Left renal pelvis (tissue), 4 donors: ENCODE measurements at regions not wholly inside any gene's neighbourhood (a gene's known extent, or its start where the extent isn't known, plus 50 kb on each side); places are given as distances from the start of the nearest gene placed in this dataset.

Experiments used
- DNase-seq, 4 donors: peaks; one replicate each; pipeline ENCODE4 v3.0.0-alpha.2; 2013; ENCODE audit warnings: low read depth in 4 of 4, low spot score in 3 of 4

DNA sequence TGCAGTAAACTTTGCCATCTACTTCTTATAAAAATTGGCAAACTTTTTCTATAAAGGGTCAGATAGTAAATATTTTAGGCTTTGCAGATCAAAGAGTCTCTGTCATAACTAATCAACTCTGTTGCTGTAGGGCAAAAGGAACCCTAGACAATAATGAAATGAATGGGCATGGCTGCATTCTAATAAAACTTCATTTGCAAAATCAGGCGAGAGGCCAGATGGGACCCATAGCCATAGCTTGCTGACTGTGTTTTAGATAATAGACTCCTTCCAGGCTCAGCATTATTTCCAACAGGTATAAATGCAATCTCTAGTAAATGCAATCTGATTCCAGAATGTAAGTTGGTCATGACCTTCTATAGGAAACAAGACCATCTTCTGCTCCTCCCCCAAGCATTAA lies 490.7 kb downstream of the TOX3 start:
- DNase-seq, result no peak

- no peak for DNase-seq
These were observed 491.6 kb downstream of the TOX3 start for GRCh38 chr16:52055381-52055780.

DNA sequence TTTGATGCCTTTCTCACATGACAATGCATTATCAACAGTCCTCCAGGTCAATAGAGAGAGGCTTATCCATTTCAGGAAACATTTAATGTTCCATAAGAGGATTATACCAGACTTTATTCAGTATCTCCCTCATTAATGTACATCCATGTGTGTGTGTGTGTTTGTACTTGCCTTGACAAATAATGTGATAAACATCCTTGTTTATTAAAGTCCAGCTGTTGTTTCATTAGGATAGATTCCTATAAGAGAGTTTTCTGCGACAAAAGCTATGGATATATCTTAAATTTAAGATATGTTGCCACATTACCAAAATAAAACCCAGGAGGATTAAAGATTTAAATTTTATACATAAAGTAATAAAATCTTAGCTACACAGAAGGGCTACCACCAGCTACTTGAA lies 492.6 kb downstream of the TOX3 start:
- no peak for DNase-seq

DNA sequence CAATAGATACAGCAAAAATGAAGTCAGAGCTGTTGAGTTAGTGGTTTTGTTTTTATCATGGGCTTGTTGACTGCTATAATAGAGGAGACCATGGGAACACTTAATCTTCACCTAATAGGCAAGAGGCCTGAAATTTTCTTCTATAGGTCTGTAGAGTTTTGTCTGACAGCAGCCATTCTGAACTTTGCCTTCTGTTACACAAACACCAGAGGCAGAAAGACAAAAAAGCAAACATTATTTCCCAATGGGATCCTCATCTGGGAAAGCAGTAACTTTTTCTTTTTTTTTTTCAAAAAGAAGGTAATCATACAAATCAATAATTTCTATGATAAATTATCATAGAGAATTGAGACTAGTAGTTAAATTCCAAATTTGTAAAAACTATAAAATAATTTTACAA lies 494.1 kb downstream of the TOX3 start:
- no peak for DNase-seq

DNA sequence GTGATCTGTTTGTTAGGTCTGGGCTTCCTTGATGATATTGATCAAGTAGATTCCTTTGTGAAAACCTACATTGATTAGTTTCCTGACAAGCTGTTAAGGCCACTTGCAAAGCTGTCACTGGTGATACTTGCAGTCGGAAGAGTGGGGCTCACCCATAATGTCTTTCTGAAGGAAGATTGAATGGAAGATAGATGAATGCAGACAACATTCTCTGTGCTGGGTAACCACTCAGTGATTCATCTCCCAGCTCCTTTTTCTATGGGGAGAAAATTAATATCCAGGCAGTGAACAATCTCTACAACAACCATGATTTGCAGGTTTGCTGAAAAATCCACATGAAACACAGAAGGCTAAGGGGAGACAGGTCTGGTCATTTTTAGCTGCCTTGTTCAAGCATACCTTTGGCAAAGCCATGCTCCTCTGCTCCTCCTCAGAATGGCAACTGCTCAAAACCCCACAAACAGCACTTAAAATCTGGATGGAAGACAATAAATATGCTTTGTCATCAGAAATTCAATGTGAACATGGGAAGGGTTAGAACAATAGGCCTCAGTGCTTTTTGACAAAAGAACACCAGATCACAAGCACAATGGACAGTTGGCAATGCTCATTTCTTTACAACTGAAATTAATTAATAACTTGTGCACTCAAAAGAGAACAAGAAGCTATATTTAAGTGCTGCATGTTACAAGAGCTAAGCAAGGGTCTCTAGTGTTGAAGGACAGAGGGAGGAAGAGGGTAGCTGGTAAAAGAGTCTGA lies 495.4 kb downstream of the TOX3 start:
- no peak for DNase-seq

- DNase-seq, result no peak
These were observed 496.5 kb downstream of the TOX3 start for GRCh38 chr16:52050418-52050817.

GRCh38 chr16:52035436-52035835 lies 511.5 kb downstream of the TOX3 start:
- DNase-seq, result no peak

DNA sequence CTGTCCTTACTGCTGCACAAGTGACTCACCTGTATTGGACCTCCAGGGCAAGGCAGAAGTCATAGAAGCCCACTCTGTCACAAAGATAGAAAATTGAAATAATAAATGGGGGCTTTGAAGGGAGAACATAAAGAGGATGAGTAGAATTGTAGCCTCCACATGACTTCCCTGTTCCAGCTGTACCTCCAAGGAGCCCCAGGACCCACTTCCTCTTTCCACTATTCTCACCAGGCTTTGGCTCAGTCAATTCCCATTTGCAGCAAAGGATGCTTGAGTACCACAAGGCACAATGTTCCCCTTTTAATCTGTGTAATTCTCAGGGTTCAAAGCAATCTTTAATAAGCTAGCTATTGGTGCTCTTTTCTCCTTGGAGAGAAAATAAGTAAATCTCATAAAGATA lies 512.1 kb downstream of the TOX3 start:
- DNase-seq, result no peak

- no peak for DNase-seq
These were observed 513.0 kb downstream of the TOX3 start for GRCh38 chr16:52033992-52034391.

- DNase-seq, result no peak
These were observed 524.0 kb downstream of the TOX3 start for GRCh38 chr16:52022980-52023379.

GRCh38 chr16:52022177-52022576 lies 524.8 kb downstream of the TOX3 start:
- no peak for DNase-seq

DNA sequence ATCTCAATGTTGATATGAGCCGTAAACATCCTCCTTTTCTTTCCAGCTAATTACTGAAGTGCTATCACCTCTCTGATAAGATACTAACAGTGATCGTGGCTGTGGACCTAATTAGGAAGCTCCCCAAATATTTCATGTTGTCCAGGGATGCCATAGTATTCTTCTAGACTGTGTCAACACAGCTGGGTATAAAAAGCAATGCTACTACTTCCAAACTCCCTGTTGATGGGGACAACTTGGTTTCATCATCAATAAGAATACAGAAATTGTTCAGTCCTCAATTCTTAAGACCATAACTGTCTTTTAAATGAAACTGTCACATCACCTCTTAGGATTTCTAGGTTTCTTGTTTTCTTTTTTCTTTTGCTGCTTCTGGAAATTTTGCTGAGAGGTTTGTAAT lies 530.6 kb downstream of the TOX3 start:
- DNase-seq, result no peak

- DNase-seq, result no peak
These were observed 541.4 kb downstream of the TOX3 start for GRCh38 chr16:52005551-52005950.

GRCh38 chr16:52004343-52004742 lies 542.6 kb downstream of the TOX3 start:
- no peak for DNase-seq

GRCh38 chr16:52002026-52002425 lies 544.9 kb downstream of the TOX3 start:
- no peak for DNase-seq

DNA sequence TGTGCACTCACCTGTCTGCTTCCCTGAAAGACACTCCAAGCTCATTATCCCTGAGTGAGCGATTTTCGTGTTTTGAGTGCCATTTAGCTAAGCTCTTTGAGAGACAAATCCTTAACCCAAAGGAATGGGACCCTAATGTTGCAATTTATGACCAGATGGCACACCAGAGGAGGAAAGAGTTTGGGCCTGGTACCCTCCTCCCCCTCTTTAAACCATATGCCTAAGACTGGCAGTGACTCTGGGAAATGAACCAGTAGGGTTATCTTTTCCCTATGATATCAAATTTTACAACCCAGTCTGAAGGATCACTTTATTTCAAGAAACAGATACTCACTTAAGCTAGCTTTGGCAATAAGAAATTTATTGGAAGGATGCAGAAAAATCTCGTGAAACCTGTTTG lies 550.4 kb downstream of the TOX3 start:
- DNase-seq, result no peak

DNA sequence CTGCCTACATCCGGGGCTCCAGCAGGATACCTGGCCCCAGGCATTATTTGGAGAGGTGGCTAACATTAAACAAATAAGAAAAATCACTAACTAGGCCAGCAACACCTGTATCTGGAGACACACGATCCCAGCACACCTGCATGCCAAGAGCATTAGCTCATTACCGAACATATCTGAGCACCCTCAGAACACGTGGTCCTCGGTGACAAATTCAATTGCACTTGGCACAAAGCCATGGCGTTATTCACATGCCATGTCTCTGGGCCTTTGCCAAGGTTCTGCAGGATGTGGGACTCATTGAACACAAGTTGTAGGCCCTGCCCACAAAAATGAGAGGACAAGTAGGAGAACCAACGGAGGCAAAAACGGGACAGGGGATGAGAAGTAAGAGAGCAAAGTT lies 552.3 kb downstream of the TOX3 start:
- peak in 3 of 4 donors; percentile 44 to 60 (median 59) for DNase-seq

- DNase-seq, result no peak
These were observed 557.2 kb downstream of the TOX3 start for GRCh38 chr16:51989637-51990230.

DNA sequence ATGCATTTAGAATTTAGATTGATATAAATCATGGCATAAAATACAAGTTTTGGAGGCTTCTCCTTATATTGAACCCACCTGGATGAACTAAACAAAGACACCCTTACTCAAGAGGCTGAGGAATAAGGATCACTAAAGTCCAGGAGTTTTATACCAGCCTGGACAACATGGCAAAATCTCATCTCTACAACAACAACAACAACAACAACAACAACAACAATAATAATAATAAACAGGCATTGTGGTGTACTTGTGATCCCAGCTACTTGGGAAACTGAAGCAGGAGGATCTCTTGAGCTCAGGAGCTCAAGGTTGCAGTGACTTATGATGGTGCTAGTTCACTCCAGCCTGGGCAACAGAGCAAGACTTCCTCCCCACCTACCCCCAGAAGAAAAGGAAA lies 558.0 kb downstream of the TOX3 start:
- no peak for DNase-seq

- DNase-seq, result no peak
These were observed 559.4 kb downstream of the TOX3 start for GRCh38 chr16:51987519-51987918.

DNA sequence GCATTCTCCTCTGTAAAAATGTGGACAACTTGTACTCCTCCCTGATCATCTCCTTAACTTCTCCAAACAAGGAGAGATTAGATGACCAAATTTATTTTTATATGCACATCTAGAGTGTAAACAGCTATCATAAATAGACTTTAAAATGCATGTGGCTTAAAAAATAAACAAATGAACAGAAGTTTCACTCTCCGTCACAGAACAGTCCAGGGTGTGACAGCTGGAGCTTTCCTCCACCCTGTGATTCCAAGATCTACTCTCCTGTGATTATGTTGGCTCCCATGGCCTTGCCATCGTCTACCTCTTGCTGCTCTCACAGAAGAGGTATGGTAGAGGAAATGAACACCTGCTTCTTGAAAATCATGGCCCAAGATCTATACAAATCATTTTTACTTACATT lies 560.2 kb downstream of the TOX3 start:
- DNase-seq, result no peak

- DNase-seq, result no peak
These were observed 560.6 kb downstream of the TOX3 start for GRCh38 chr16:51986301-51986700.

GRCh38 chr16:51985126-51985525 lies 561.8 kb downstream of the TOX3 start:
- no peak for DNase-seq
